Prostate gland (tissue), 2 donors: ENCODE measurements at regions not wholly inside any gene's neighbourhood (a gene's known extent, or its start where the extent isn't known, plus 50 kb on each side); places are given as distances from the start of the nearest gene placed in this dataset.
"Not testable (repeated sequence)": the region's sequence is repeated elsewhere in the genome, so short reads cannot be mapped to it uniquely, and the experiment has no call there.

ENCODE experiments used
- DNase-seq: peaks from one replicate; pipeline ENCODE4 v3.0.0-alpha.2; 2019; ENCODE audit warnings: low spot score
- H3K27ac ChIP-seq, 2 donors: fragments of 200-600 bp; sonication (generic); 2 replicates each; pipeline ENCODE4 v1.5.1; 2017 to 2019
- H3K27me3 ChIP-seq: fragments of 200-600 bp; sonication (generic); replicated peaks from 2 replicates; pipeline ENCODE4 v1.5.1; 2019; ENCODE audit not compliant: insufficient read depth
- H3K36me3 ChIP-seq, 2 donors: fragments of 200-600 bp; sonication (generic); 1 replicate in 1 of 2; 2 replicates in 1 of 2; pipeline versions ENCODE4 v1.5.1 to v1.8.1; 2017 to 2019
- H3K4me1 ChIP-seq: fragments of 200-600 bp; sonication (generic); replicated peaks from 2 replicates; pipeline ENCODE4 v1.5.1; 2019
- H3K4me3 ChIP-seq, 2 donors: fragments of 200-600 bp; sonication (generic); 2 replicates each; pipeline ENCODE4 v1.5.1; 2017 to 2019
- H3K9me3 ChIP-seq: fragments of 200-600 bp; sonication (generic); 2 replicates; pipeline ENCODE4 v1.5.1; 2017
- POLR2A ChIP-seq: fragments of 450-650 bp; IDR thresholded peaks from one replicate; pipeline ENCODE4 v1.6.1; 2016; ENCODE audit warnings: antibody characterized with exemption, mild to moderate bottlenecking
- POLR2AphosphoS5 ChIP-seq: sonication (generic); formaldehyde crosslinking; IDR thresholded peaks from one replicate; pipeline ENCODE4 v1.6.1; 2017; ENCODE audit warnings: antibody characterized with exemption
- WGBS: methylation state at CpG from one replicate; pipeline ENCODE4 v1.1.5; 2018; 5-methylcytosine and 5-hydroxymethylcytosine counted together
- intact Hi-C: fragments of 100-400 bp; cut with DNase I; formaldehyde crosslinking; loops from one replicate; pipeline ENCODE4 v1.14.2; 2022
- TF ChIP-seq, protein P1 (sequence below), 4 experiments: fragments of 200-600 bp in 2 of 4; fragments of 450-650 bp in 2 of 4; sonication (generic) in 2 of 4; IDR thresholded peaks; 1 replicate in 3 of 4; 2 replicates in 1 of 4; pipeline ENCODE4 v1.5.1; 2016 to 2019; ENCODE audit warnings: antibody characterized with exemption in 4 of 4, mild to moderate bottlenecking in 2 of 4, moderate library complexity in 2 of 4

DNA sequence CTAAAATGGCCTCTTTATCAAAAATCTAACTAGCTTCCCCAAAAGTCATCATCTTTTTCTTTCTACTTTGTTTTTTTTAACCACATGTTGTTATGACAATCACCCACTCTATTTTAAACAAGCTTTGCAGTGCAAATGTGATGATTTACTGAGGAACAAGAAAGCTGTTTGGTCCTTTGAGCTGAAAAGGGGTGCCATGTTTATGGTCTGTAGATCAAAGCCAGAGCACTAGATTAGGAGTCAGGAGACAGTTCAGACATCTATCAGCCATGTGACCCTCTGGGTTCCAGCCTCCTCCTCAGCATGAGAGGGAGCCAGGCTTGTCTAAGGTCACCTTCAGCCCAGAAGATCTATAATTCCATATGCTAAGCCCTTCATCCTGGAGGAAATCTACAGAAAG, 65.9 kb downstream of the RPL22L1 start:
- no peaks in the 10 kb centered on the region for H3K4me1 ChIP-seq
- no peaks in the 10 kb centered on the region for H3K27me3 ChIP-seq
- intact Hi-C loops = no loop called here
- TF ChIP-seq, protein P1, sequence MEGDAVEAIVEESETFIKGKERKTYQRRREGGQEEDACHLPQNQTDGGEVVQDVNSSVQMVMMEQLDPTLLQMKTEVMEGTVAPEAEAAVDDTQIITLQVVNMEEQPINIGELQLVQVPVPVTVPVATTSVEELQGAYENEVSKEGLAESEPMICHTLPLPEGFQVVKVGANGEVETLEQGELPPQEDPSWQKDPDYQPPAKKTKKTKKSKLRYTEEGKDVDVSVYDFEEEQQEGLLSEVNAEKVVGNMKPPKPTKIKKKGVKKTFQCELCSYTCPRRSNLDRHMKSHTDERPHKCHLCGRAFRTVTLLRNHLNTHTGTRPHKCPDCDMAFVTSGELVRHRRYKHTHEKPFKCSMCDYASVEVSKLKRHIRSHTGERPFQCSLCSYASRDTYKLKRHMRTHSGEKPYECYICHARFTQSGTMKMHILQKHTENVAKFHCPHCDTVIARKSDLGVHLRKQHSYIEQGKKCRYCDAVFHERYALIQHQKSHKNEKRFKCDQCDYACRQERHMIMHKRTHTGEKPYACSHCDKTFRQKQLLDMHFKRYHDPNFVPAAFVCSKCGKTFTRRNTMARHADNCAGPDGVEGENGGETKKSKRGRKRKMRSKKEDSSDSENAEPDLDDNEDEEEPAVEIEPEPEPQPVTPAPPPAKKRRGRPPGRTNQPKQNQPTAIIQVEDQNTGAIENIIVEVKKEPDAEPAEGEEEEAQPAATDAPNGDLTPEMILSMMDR (IDR thresholded peaks at IDR 0.05) = no peak
- TF ChIP-seq POLR2AphosphoS5 (no peak), POLR2A (no peak)
- no peaks in the 10 kb centered on the region for H3K9me3 ChIP-seq
- H3K4me3 ChIP-seq = no peak overlapping the region
- DNase-seq = no peak
- H3K36me3 ChIP-seq = no peaks in the 10 kb centered on the region
- H3K27ac ChIP-seq = no peak overlapping the region

DNA sequence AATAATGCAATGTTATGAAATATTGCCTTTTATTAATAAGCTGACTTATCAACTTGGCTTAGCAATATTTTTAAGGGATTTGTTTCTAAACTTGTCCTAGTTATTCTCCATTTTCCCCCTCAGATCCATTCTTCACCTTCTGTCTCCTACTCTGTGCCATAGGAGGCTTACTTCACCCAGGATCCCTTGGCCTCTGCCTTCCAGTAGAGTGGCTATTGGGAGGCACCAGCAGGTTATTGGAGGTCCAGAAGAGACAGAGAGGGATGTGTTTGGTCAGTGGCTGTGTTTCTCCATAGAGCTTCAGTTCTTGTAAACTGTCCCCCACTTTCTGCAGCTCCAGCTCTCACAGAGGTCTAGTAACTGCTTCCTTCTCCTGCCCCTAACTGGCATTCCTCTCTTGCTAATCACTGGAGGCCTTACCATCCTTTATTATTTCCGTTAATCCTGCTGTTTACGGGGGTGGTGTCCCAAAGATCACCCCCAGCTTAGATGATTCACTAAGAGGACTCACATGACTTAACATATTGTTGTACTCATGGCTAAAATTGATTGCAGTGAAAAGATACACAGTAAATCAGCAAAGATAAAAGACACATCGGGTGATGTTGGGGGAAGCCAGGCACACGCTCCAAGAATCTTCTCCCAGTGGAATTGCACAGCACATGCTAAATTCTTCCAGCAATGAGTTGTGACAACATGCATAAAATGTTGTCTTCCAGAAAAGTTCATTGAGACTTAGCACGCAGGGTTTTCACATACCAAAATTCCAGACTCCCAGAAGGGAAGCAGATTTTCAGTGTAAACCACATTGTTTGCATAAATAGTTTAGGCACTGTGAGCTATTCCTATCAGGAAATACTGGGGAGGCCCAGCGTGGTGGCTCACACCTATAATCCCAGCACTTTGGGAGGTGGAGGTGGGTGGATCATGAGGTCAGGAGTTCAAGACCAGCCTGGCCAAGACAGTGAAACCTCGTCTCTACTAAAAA, 67.5 kb downstream of the RPL22L1 start:
- Histone ChIP-seq H3K4me3 (no peak overlapping the region), H3K36me3 (no peaks in the 10 kb centered on the region), H3K9me3 (no peaks in the 10 kb centered on the region), H3K4me1 (no peaks in the 10 kb centered on the region), H3K27me3 (no peaks in the 10 kb centered on the region), H3K27ac (no peak overlapping the region)
- 73% methylated on average over 7 of the region's 7 CpGs for WGBS
- DNase-seq = no peak
- intact Hi-C loops = no loop called here
- TF ChIP-seq POLR2A (no peak), POLR2AphosphoS5 (no peak)
- TF ChIP-seq, protein P1 (IDR thresholded peaks at IDR 0.05) = no peak

DNA sequence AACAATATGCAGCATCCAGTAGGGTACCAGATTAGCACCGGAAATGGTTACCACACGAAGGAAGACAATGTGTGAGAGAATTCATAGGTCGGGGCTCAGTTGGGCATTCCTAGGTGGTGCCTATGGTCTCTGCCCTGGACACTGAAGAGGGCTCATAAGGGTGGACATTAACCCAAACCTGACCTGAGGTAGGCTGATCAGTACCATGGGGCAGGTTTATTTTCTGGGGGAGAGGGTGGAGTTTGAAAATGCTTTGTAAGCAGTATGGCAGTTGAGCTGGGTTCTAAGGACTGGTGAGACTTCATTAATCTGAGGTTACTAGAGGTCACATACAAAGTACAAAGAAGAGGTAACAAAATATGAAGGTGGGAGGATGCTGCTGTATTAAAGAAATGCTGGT, 68.4 kb downstream of the RPL22L1 start:
- DNase-seq = no peak
- TF ChIP-seq POLR2AphosphoS5 (no peak), POLR2A (no peak)
- TF ChIP-seq, protein P1 (IDR thresholded peaks at IDR 0.05) = no peak
- Histone ChIP-seq H3K36me3 (no peaks in the 10 kb centered on the region), H3K9me3 (no peaks in the 10 kb centered on the region), H3K27me3 (no peaks in the 10 kb centered on the region), H3K4me3 (no peak overlapping the region), H3K27ac (no peak overlapping the region), H3K4me1 (no peaks in the 10 kb centered on the region)
- intact Hi-C loops = no loop called here
- WGBS = 91% methylated on average over 3 of the region's 3 CpGs

DNA sequence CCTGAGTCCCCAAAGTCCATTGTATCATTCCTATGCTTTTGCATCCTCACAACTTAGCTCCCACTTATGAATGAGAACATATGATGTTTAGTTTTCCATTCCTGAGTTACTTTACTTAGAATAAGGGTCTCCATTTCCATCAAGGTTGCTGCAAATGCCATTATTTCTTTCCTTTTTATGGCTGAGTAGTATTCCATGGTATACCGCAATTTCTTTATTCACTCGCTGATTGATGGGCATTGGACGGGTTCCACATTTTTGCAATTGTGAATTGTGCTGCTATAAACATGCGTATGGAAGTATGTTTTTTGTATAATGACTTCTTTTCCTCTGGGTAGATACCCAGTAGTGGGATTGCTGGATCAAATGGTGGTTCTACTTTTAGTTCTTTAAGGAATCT, 69.7 kb downstream of the RPL22L1 start:
- WGBS = 96% methylated on average over 4 of the region's 4 CpGs
- H3K27ac ChIP-seq, DNase-seq, H3K9me3 ChIP-seq, intact Hi-C loops, H3K27me3 ChIP-seq, H3K4me1 ChIP-seq, H3K4me3 ChIP-seq, H3K36me3 ChIP-seq: not testable (repeated sequence)

DNA sequence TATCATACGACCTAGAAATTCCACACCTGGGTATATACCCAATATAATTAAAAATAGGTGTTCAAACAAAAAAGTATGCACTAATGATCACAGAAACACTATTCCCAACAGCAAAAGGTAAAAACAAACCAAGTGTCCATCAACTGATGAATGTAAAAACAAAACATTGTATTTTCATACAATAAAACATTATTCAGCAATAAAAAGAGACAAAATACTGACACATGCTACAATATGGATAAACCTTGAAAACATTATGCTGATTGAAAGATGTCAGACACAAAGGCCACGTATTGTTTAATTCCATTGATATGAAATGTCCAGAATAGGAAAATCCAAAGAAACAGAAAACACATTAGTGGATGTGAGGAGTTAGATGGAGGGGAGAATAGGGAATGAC, 71.0 kb downstream of the RPL22L1 start:
- no peak overlapping the region for H3K27ac ChIP-seq
- intact Hi-C loops = no loop called here
- TF ChIP-seq POLR2A = no peak
- no peak for TF ChIP-seq POLR2AphosphoS5
- TF ChIP-seq, protein P1 (IDR thresholded peaks at IDR 0.05) = no peak
- H3K9me3 ChIP-seq = no peaks in the 10 kb centered on the region
- 90% methylated on average over 2 of the region's 2 CpGs for WGBS
- H3K27me3 ChIP-seq = no peaks in the 10 kb centered on the region
- no peaks in the 10 kb centered on the region for H3K4me1 ChIP-seq
- H3K36me3 ChIP-seq = no peaks in the 10 kb centered on the region
- no peak overlapping the region for H3K4me3 ChIP-seq
- no peak for DNase-seq
